A549 (cell line): ENCODE measurements at regions not wholly inside any gene's neighbourhood (a gene's known extent, or its start where the extent isn't known, plus 50 kb on each side); places are given as distances from the start of the nearest gene placed in this dataset.

ENCODE experiments used
- ATAC-seq, 2 experiments: fragments of 200-7000 bp in 1 of 2; fragments of >200 bp in 1 of 2; cut with Nextera tagmentation in 1 of 2; cut with Tn5 transposase in 1 of 2; 3 replicates each; pipeline versions ENCODE4 v1.8.0 to v1.9.1; 2018 to 2020; ENCODE audit warnings: mild to moderate bottlenecking in 1 of 2, moderate library complexity in 1 of 2
- CTCF ChIA-PET: fragments of 300-600 bp; sonication (Branson Sonifier 250); formaldehyde crosslinking; extraction: SDS; loops from one replicate; lab custom pipeline; 2021; ENCODE audit warnings: antibody characterized with exemption, inconsistent platforms; lab: Yijun Ruan, JAX
- POLR2A ChIA-PET: fragments of 350-600 bp; formaldehyde crosslinking; extraction: SDS; loops from one replicate; lab custom pipeline; 2021; ENCODE audit warnings: antibody characterized with exemption, inconsistent platforms; lab: Yijun Ruan, JAX
- DNase-seq, 2 experiments: peaks; one replicate each; pipeline versions ENCODE4 v3.0.0 to v3.0.0-alpha.2; 2011 to 2016; ENCODE audit warnings: low read depth in 1 of 2, low spot score in 1 of 2
- FAIRE-seq: peaks from 2 replicates; lab custom pipeline; 2011; peaks lifted over from hg19 to GRCh38; lab: Jason Lieb, UNC
- H3K27ac ChIP-seq, 2 experiments: fragments of >200 bp; sonication (Bioruptor Twin); formaldehyde crosslinking; 3 replicates each; pipeline ENCODE4 v1.5.1; 2016 to 2017
- H3K4me1 ChIP-seq: fragments of >200 bp; sonication (Bioruptor Twin); formaldehyde crosslinking; 3 replicates; pipeline ENCODE4 v1.6.1; 2016
- H3K4me2 ChIP-seq: fragments of >200 bp; sonication (Bioruptor Twin); formaldehyde crosslinking; 3 replicates; pipeline ENCODE4 v1.6.1; 2016
- H3K4me3 ChIP-seq: fragments of >200 bp; sonication (Bioruptor Twin); formaldehyde crosslinking; 3 replicates; pipeline ENCODE4 v1.5.1; 2016
- H3K9me3 ChIP-seq: fragments of >200 bp; sonication (Bioruptor Twin); formaldehyde crosslinking; 3 replicates; pipeline ENCODE4 v1.6.1; 2016
- ATOH8 ChIP-seq: fragments of 250-450 bp; sonication (Bioruptor Pico); IDR thresholded peaks from 2 replicates; pipeline ENCODE4 v1.5.0; 2020; ENCODE audit warnings: low read depth, mild to moderate bottlenecking, moderate library complexity
- BHLHE40 ChIP-seq: IDR thresholded peaks from 2 replicates; pipeline ENCODE4 v1.6.1; 2012; ENCODE audit warnings: low read depth, low read length, inconsistent platforms
- FOSB ChIP-seq: fragments of 250-450 bp; sonication (Bioruptor Pico); IDR thresholded peaks from 2 replicates; pipeline ENCODE4 v1.5.0; 2020; ENCODE audit warnings: mild to moderate bottlenecking, moderate library complexity
- KDM1A ChIP-seq: fragments of 200-600 bp; sonication (generic); IDR thresholded peaks from 2 replicates; pipeline ENCODE4 v1.6.1; 2016; ENCODE audit warnings: low read depth, mild to moderate bottlenecking
- KDM5A ChIP-seq: fragments of 200-600 bp; sonication (generic); IDR thresholded peaks from 2 replicates; pipeline ENCODE4 v1.6.1; 2016; ENCODE audit warnings: antibody characterized with exemption, mild to moderate bottlenecking
- MAFK ChIP-seq: fragments of 450-650 bp; IDR thresholded peaks from 2 replicates; pipeline ENCODE4 v1.6.1; 2014; ENCODE audit not compliant: partially characterized antibody
- NPAS2 ChIP-seq: fragments of 250-450 bp; sonication (Bioruptor Pico); IDR thresholded peaks from 2 replicates; pipeline ENCODE4 v1.8.0; 2022; ENCODE audit warnings: mild to moderate bottlenecking, moderate library complexity, borderline replicate concordance
- POLR2A ChIP-seq: IDR thresholded peaks from 2 replicates; pipeline ENCODE4 v1.6.1; 2012; ENCODE audit warnings: mild to moderate bottlenecking, low read length
- POLR2AphosphoS2 ChIP-seq: conservative IDR thresholded peaks from 2 replicates; pipeline ENCODE4 v1.6.1; 2012; ENCODE audit warnings: low read length, improper control_type of control experiment, inconsistent platforms
- RNF2 ChIP-seq: fragments of 200-600 bp; sonication (generic); IDR thresholded peaks from 2 replicates; pipeline ENCODE4 v1.6.1; 2016; ENCODE audit warnings: low read depth, mild to moderate bottlenecking, antibody characterized with exemption, moderate library complexity, borderline replicate concordance
- SMC3 ChIP-seq: fragments of >200 bp; sonication (Bioruptor Twin); formaldehyde crosslinking; IDR thresholded peaks from 3 replicates; pipeline ENCODE4 v1.6.1; 2018; ENCODE audit warnings: inconsistent platforms
- TFCP2L1 ChIP-seq: fragments of 250-450 bp; sonication (Bioruptor Pico); IDR thresholded peaks from 2 replicates; pipeline ENCODE4 v1.5.0; 2021; ENCODE audit warnings: mild to moderate bottlenecking
- TP53 ChIP-seq: fragments of 250-450 bp; sonication (Bioruptor Pico); IDR thresholded peaks from 2 replicates; pipeline ENCODE4 v1.5.0; 2021; ENCODE audit warnings: mild to moderate bottlenecking, moderate library complexity
- WGBS: methylation state at CpG from one replicate; pipeline ENCODE4 v1.1.6; 2017; ENCODE audit errors: missing lambda C conversion rate; 5-methylcytosine and 5-hydroxymethylcytosine counted together
- TF ChIP-seq, protein P1 (sequence below): fragments of >200 bp; sonication (Bioruptor Twin); formaldehyde crosslinking; IDR thresholded peaks from 2 replicates; pipeline ENCODE4 v1.6.1; 2016
- TF ChIP-seq, protein P2 (sequence below): fragments of >200 bp; sonication (Bioruptor Twin); formaldehyde crosslinking; IDR thresholded peaks from 3 replicates; pipeline ENCODE4 v1.6.1; 2016
- TF ChIP-seq, protein P3 (sequence below): fragments of 200-600 bp; sonication (generic); IDR thresholded peaks from 2 replicates; pipeline ENCODE4 v1.6.1; 2016; ENCODE audit warnings: antibody characterized with exemption, mild to moderate bottlenecking, moderate library complexity

GRCh38 chr4:132710971-132711370 lies 438.1 kb upstream of the PCDH10 start (continued):
- TF ChIP-seq BHLHE40 (no peak), POLR2A (no peak), FOSB (CRISPR knock-in tag) (no peak), POLR2AphosphoS2 (no peak), KDM1A (no peak), TP53 (no peak), NPAS2 (CRISPR knock-in tag) (no peak), SMC3 (no peak), RNF2 (no peak)
- TF ChIP-seq, protein P1, sequence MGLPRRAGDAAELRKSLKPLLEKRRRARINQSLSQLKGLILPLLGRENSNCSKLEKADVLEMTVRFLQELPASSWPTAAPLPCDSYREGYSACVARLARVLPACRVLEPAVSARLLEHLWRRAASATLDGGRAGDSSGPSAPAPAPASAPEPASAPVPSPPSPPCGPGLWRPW, result no peak
- TF ChIP-seq, protein P2, sequence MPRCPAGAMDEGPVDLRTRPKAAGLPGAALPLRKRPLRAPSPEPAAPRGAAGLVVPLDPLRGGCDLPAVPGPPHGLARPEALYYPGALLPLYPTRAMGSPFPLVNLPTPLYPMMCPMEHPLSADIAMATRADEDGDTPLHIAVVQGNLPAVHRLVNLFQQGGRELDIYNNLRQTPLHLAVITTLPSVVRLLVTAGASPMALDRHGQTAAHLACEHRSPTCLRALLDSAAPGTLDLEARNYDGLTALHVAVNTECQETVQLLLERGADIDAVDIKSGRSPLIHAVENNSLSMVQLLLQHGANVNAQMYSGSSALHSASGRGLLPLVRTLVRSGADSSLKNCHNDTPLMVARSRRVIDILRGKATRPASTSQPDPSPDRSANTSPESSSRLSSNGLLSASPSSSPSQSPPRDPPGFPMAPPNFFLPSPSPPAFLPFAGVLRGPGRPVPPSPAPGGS, result no peak

GRCh38 chr4:132737344-132737743 lies 411.8 kb upstream of the PCDH10 start:
- TF ChIP-seq NPAS2 (CRISPR knock-in tag) (no peak), FOSB (CRISPR knock-in tag) (no peak)
- ChIA-PET POLR2A (no interaction called here), CTCF (no interaction called here)
- no peak overlapping the region for H3K27ac ChIP-seq
- WGBS, result 42% methylated on average over 3 of the region's 3 CpGs
- DNase-seq, result peak in 1 of 2 experiments; percentile 2
- no peak for FAIRE-seq
- H3K4me3 ChIP-seq, result no peak overlapping the region
- no peaks in the 10 kb centered on the region for H3K9me3 ChIP-seq
- no peaks in the 10 kb centered on the region for H3K4me1 ChIP-seq
- ATAC-seq, result 0 out of 6 replicates have a peak, but pooled peaks of 1 of the 2 experiments have one; percentile 13
- no peak overlapping the region for H3K4me2 ChIP-seq

DNA sequence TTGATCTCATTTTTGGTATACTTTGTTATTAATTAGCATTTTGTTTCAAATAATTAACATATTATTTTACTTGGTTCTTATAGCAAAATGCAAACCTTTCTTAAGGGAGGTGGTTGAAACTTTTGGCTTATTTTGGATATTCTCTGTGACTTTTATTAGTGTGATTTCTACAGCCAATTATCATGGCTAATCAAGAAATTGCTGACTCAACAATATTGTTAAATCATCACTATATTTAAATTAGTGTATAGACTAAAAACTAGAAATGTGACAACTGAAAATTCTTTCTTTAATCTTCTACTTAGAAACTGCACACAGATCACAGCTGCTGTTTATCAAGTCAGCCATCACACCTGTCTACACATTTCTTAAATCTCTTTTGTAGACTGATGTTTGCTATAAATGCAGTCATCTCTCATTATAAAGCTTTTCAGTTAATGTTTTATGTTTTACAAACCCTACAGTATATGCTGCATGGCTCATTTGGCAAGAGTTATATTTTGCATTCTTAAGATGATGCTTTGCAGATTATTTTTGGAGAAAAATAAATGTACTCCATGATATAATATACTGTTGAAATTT lies 389.8 kb upstream of the PCDH10 start:
- Histone ChIP-seq H3K27ac (no peak overlapping the region), H3K9me3 (no peaks in the 10 kb centered on the region), H3K4me1 (no peaks in the 10 kb centered on the region), H3K4me3 (no peak overlapping the region), H3K4me2 (no peak overlapping the region)
- ATAC-seq (no peak), FAIRE-seq (no peak), DNase-seq (no peak)
- TF ChIP-seq, protein P3, sequence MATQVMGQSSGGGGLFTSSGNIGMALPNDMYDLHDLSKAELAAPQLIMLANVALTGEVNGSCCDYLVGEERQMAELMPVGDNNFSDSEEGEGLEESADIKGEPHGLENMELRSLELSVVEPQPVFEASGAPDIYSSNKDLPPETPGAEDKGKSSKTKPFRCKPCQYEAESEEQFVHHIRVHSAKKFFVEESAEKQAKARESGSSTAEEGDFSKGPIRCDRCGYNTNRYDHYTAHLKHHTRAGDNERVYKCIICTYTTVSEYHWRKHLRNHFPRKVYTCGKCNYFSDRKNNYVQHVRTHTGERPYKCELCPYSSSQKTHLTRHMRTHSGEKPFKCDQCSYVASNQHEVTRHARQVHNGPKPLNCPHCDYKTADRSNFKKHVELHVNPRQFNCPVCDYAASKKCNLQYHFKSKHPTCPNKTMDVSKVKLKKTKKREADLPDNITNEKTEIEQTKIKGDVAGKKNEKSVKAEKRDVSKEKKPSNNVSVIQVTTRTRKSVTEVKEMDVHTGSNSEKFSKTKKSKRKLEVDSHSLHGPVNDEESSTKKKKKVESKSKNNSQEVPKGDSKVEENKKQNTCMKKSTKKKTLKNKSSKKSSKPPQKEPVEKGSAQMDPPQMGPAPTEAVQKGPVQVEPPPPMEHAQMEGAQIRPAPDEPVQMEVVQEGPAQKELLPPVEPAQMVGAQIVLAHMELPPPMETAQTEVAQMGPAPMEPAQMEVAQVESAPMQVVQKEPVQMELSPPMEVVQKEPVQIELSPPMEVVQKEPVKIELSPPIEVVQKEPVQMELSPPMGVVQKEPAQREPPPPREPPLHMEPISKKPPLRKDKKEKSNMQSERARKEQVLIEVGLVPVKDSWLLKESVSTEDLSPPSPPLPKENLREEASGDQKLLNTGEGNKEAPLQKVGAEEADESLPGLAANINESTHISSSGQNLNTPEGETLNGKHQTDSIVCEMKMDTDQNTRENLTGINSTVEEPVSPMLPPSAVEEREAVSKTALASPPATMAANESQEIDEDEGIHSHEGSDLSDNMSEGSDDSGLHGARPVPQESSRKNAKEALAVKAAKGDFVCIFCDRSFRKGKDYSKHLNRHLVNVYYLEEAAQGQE, result no peak
- peak; percentile 95 for TF ChIP-seq MAFK
- no peak for TF ChIP-seq KDM5A
- ChIA-PET CTCF (no interaction called here), POLR2A (no interaction called here)

GRCh38 chr4:132763465-132763864 lies 385.6 kb upstream of the PCDH10 start:
- no peak for DNase-seq
- FAIRE-seq, result no peak
- CTCF ChIA-PET, result no interaction called here
- ATAC-seq, result no peak
- no peak overlapping the region for H3K4me3 ChIP-seq
- no peaks in the 10 kb centered on the region for H3K9me3 ChIP-seq
- no peak overlapping the region for H3K4me2 ChIP-seq
- no peak overlapping the region for H3K27ac ChIP-seq
- 20% methylated on average over 2 of the region's 2 CpGs for WGBS
- POLR2A ChIA-PET, result no interaction called here
- TF ChIP-seq MAFK, result no peak
- TF ChIP-seq FOSB (CRISPR knock-in tag), result no peak
- TF ChIP-seq TFCP2L1 (CRISPR knock-in tag), result no peak
- TF ChIP-seq ATOH8 (CRISPR knock-in tag), result no peak
- H3K4me1 ChIP-seq, result no peaks in the 10 kb centered on the region
